ENCODE measurements at regions not wholly inside any gene's neighbourhood (a gene's known extent, or its start where the extent isn't known, plus 50 kb on each side); places are given as distances from the start of the nearest gene placed in this dataset.

DNA sequence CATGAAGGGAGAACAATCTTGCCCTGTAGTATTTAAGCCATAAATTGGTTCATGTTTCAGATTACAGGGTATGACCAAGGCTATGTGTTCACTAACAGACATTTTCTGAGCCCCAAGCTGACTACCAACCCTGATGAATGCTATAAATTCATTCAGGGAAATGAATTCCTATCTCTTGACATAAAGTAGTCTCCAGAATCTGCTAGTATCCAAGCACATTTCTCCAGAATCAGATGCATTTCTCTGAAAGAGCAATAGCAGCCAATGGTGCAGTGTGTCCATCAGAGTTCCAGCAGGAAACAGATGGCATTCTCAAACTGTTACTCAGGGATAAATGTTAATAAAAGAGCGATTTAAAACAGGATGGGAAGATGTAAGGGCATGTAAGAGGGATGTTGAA lies 226.4 kb downstream of the COG6 start:
- TF ChIP-seq, protein P1, sequence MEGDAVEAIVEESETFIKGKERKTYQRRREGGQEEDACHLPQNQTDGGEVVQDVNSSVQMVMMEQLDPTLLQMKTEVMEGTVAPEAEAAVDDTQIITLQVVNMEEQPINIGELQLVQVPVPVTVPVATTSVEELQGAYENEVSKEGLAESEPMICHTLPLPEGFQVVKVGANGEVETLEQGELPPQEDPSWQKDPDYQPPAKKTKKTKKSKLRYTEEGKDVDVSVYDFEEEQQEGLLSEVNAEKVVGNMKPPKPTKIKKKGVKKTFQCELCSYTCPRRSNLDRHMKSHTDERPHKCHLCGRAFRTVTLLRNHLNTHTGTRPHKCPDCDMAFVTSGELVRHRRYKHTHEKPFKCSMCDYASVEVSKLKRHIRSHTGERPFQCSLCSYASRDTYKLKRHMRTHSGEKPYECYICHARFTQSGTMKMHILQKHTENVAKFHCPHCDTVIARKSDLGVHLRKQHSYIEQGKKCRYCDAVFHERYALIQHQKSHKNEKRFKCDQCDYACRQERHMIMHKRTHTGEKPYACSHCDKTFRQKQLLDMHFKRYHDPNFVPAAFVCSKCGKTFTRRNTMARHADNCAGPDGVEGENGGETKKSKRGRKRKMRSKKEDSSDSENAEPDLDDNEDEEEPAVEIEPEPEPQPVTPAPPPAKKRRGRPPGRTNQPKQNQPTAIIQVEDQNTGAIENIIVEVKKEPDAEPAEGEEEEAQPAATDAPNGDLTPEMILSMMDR (IDR thresholded peaks at IDR 0.05; ENCODE audit: insufficient read depth, low read depth, low read length) = no peak
- TF ChIP-seq EZH2 (IDR thresholded peaks at IDR 0.05; ENCODE audit: insufficient read depth, low read length) = no peak

All from astrocyte (in vitro differentiated cells and primary cell).